HG02623 (cell line): ENCODE measurements at regions not wholly inside any gene's neighbourhood (a gene's known extent, or its start where the extent isn't known, plus 50 kb on each side); places are given as distances from the start of the nearest gene placed in this dataset.
"Not testable (repeated sequence)": the region's sequence is repeated elsewhere in the genome, so short reads cannot be mapped to it uniquely, and the experiment has no call there.

Experiments
- ATAC-seq: cut with Tn5 transposase; IDR thresholded peaks from one replicate; pipeline ENCODE4 v1.9.1; 2021; ENCODE audit warnings: moderate library complexity; ENCODE audit not compliant: unreplicated experiment

GRCh38 chr9:28073270-28073669, 500.0 kb upstream of the C9orf72 start:
- ATAC-seq: no peak

- no peak for ATAC-seq
Measured at GRCh38 chr9:28079677-28080076, 506.4 kb upstream of the C9orf72 start.

DNA sequence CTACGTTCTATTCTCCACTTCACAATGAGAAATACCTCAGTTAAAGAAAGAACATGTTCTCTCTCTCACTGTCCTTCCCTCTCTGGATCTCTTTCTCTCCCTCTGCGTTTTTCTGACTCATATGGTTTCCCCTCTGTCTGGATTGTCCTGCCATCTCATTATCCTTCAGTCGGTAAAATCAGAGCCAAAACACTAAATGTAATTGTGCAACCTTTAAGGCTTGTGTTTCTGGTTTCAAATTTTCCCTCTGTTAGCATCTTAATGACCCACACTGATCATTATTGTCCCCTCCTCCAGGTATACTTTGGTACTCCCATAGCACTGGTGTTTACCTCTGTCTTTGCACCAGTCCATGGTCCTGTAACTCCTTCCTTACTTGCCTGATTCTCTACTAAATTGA, 509.4 kb upstream of the C9orf72 start:
- no peak for ATAC-seq

GRCh38 chr9:28086881-28087280, 513.6 kb upstream of the C9orf72 start:
- no peak for ATAC-seq

- ATAC-seq: no peak
Measured at GRCh38 chr9:28092981-28093936, 520.0 kb upstream of the C9orf72 start.

DNA sequence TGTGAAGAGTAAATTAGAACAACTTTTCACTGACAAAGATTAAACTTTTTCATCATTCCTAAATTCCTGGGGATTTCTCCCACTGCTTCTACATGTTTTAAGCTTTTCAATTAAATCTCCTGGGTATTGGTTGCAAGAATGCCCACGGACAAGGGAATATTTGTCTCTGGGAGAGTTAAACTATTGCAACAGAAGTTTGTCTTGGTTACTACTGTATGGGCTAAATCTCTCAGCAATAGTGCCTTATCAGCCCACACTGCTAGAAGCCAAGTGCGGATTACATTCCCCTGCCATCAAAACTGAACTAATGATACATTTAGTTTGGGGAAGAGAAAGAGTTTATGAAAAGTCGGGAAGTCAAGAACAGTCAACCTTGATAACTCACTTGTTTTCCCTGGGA, 528.2 kb upstream of the C9orf72 start:
- no peak for ATAC-seq

DNA sequence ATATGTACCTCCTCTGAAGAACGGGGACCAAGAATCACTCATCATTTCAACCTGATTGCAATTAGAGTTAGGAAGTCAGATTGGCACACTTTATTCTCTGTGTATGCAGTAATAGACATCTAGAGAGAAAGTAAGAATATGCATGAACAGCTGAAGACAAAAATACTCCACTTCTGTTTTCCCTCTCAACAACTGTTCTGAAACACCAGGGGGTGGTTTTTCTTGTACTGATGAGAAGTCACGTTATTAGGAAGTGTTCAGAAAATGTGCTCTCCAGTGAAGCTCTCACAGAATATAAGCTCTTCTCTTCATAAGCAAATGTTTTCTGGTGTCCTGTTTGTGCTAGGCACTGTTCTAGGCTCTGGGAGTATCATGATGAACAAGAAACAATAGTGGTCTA, 531.7 kb upstream of the C9orf72 start:
- ATAC-seq: no peak

DNA sequence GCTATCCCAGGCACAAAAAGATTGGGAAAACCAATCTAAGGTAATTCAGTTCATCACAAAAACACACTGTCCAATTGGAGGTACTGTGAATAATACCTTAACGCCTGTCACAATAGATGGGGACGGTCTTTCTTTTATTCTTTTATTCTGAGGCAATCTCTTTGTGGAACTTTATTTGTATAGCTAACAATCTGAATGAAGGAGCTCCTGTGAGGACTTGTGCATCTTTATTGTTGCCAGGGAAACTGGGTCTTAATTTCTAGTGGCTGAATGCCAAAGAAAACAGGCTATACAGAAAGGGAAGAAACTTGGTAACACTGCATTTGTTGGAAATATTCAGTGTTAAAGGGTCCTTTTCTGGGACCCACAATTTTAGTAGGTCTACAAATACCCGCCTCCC, 546.9 kb upstream of the C9orf72 start:
- ATAC-seq: no peak

GRCh38 chr9:28120626-28121025, 547.3 kb upstream of the C9orf72 start:
- no peak for ATAC-seq

GRCh38 chr9:28121366-28121765, 548.1 kb upstream of the C9orf72 start:
- ATAC-seq: no peak

GRCh38 chr9:28124917-28125316, 551.6 kb upstream of the C9orf72 start:
- ATAC-seq: no peak

GRCh38 chr9:28127101-28127500, 553.8 kb upstream of the C9orf72 start:
- ATAC-seq: no peak

DNA sequence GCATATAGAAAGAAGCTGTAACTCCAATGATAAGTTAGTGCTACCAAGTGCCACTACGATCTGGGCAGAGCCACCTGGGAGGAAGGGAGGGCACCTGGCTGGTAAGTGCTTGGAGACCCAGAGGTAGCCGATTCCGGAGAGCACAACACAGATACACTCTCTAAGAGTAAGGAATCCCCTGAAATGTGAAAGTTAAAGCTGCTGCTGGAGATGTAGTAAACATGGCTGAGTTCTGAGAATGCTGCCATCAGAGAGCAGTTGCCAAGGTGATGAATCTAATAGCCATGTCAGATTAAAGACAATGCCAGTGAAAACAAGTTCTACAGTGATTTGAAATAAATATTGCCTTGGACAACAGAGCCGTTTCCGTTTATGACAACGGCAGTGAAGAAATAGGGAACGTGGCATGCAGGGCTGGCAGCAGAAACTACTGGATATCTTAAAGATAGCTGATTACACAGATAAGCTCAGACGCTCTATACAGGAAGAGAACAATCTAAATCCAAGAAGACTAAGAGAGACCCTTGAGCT, 561.2 kb upstream of the C9orf72 start:
- ATAC-seq: no peak

DNA sequence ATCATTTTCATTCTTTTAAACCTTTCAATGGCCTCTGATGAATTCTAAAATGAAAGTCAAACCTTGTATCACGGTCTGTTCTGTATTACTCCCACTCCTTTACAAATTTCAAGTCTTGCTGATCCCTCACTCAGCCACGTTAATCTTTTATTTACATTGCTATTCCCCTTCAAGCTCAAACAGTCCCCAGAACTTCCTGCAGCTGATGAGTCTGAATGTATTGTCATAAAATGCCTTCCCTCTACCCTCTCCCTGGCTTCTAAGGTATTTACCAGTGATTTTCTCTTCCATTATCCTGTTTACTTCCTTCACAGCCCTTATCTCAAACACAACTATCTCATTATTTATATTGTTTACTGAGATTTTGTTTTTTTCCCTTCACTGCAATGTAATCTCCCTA, 562.3 kb upstream of the C9orf72 start:
- no peak for ATAC-seq

DNA sequence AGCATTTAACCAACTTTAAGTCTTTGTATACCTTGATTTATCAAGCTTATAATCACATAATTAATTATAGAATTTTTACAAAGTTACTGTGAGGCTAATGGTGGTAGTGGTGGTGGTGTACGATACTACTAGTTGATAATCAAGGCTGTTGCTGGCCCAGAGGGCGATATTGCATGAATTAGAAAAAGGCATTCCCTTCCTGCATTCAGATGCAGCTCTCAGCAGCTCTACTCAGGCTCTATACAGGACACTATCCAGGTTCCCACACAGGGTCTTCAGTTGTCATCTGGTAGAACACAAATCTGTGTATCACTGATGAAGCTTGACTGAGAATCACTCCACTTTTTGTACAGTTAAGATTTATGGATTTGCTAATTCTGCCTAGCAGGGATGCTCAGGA, 562.8 kb upstream of the C9orf72 start:
- ATAC-seq: no peak

GRCh38 chr9:28147430-28147829, 574.1 kb upstream of the C9orf72 start:
- not testable (repeated sequence) for ATAC-seq

- not testable (repeated sequence) for ATAC-seq
Measured at GRCh38 chr9:28147923-28148597, 574.8 kb upstream of the C9orf72 start.

GRCh38 chr9:28149361-28150050, 576.2 kb upstream of the C9orf72 start:
- not testable (repeated sequence) for ATAC-seq

DNA sequence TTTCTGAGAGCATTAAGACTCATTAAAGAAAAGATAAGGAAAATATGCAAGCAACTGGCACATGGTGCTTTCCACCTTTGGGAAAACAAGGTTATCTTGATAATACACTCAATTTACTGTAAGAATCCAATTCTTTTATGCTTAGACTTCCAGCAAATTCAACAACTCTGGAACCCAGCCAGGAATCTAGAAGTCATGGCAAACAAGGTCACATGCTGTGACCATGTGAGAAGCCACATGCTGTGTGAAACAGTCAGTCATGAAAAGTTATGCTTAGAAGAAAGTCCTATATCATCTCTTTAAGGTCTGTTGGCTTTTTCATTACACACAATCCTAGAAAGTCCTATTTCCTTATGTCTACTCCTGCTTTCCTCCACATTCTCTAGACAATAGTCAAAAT, 581.8 kb upstream of the C9orf72 start:
- no peak for ATAC-seq

DNA sequence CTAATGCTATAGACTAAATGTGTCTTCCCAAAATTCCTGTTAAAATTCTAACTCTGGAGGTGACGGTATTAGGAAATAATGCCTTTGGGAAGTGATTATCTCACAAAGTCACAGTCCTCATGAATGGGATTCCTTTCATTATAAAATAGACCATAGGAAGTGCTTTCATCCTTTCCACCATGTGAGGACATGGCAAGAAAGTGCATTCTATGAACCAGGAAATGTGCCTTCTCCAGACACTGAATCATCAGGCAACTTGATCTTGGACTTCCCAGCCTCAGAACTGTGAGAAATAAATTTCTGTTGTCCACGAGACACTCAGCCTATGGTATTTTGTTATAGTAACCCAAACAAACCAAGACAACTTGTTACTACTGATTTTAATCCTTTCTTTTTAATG, 582.4 kb upstream of the C9orf72 start:
- no peak for ATAC-seq

GRCh38 chr9:28158451-28158850, 585.2 kb upstream of the C9orf72 start:
- no peak for ATAC-seq
